ENCODE measurements at regions not wholly inside any gene's neighbourhood (a gene's known extent, or its start where the extent isn't known, plus 50 kb on each side); places are given as distances from the start of the nearest gene placed in this dataset.

- Histone ChIP-seq H3K27me3 (ENCODE audit: control insufficient read depth in 1 of 2, insufficient read depth in 2 of 2, low read length in 2 of 2) (no peaks in the 10 kb centered on the region), H2AFZ (ENCODE audit: low read length) (no peak overlapping the region), H3K36me3 (replicated peaks in 1 of 2; ENCODE audit: control insufficient read depth in 1 of 2, insufficient read depth in 2 of 2, low read length in 2 of 2) (no peaks in the 10 kb centered on the region), H3K4me1 (ENCODE audit: insufficient read depth, low read length) (no peaks in the 10 kb centered on the region), H3K9ac (ENCODE audit: insufficient read depth, low read depth, low read length) (no peak overlapping the region), H4K20me1 (ENCODE audit: insufficient read depth, low read length) (no peaks in the 10 kb centered on the region), H3K4me3 (replicated peaks in 1 of 3; ENCODE audit: insufficient read depth in 1 of 3, low read depth in 2 of 3, low read length in 3 of 3) (no peak overlapping the region), H3K9me3 (ENCODE audit: low read length) (no peaks in the 10 kb centered on the region), H3K4me2 (ENCODE audit: low read depth, low read length) (no peak overlapping the region), H3K27ac (ENCODE audit: extremely low read length, insufficient read depth, low read length) (no peak overlapping the region), H3K79me2 (ENCODE audit: insufficient read depth, low read length) (no peaks in the 10 kb centered on the region)
- ChIA-PET CTCF (ENCODE audit: low intra/inter-chr PET ratio, low total read pairs) (no interaction called here), POLR2A (no interaction called here)
- WGBS (ENCODE audit: low lambda C conversion rate): 58% methylated on average over 2 of the region's 2 CpGs
- no TSS peak for BruUV-seq (replicated peaks)
- ATAC-seq (no peak), FAIRE-seq (no peak), DNase-seq (ENCODE audit: low spot score) (no peak)
- intact Hi-C loops (cut with micrococcal nuclease; ENCODE audit: unreplicated experiment): no loop called here
- in situ Hi-C loops (cut with HindIII; ENCODE audit: extremely low pct_ligation_motif_present, low pct_unique_long_range_greater_than_20kb): no loop called here
- TF ChIP-seq, protein P1, sequence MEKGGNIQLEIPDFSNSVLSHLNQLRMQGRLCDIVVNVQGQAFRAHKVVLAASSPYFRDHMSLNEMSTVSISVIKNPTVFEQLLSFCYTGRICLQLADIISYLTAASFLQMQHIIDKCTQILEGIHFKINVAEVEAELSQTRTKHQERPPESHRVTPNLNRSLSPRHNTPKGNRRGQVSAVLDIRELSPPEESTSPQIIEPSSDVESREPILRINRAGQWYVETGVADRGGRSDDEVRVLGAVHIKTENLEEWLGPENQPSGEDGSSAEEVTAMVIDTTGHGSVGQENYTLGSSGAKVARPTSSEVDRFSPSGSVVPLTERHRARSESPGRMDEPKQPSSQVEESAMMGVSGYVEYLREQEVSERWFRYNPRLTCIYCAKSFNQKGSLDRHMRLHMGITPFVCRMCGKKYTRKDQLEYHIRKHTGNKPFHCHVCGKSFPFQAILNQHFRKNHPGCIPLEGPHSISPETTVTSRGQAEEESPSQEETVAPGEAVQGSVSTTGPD (CRISPR knock-in tag; IDR thresholded peaks at IDR 0.05): no peak
- TF ChIP-seq, protein P2, sequence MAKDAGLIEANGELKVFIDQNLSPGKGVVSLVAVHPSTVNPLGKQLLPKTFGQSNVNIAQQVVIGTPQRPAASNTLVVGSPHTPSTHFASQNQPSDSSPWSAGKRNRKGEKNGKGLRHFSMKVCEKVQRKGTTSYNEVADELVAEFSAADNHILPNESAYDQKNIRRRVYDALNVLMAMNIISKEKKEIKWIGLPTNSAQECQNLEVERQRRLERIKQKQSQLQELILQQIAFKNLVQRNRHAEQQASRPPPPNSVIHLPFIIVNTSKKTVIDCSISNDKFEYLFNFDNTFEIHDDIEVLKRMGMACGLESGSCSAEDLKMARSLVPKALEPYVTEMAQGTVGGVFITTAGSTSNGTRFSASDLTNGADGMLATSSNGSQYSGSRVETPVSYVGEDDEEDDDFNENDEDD (CRISPR knock-in tag; IDR thresholded peaks at IDR 0.05; ENCODE audit: borderline replicate concordance): no peak
- no peak for TF ChIP-seq ETV6 (CRISPR knock-in tag; conservative IDR thresholded peaks at IDR 0.05)
- TF ChIP-seq MEIS2 (CRISPR knock-in tag; IDR thresholded peaks at IDR 0.05): no peak
- no peak for TF ChIP-seq PHF21A (CRISPR knock-in tag; IDR thresholded peaks at IDR 0.05)
- TF ChIP-seq, protein P3, sequence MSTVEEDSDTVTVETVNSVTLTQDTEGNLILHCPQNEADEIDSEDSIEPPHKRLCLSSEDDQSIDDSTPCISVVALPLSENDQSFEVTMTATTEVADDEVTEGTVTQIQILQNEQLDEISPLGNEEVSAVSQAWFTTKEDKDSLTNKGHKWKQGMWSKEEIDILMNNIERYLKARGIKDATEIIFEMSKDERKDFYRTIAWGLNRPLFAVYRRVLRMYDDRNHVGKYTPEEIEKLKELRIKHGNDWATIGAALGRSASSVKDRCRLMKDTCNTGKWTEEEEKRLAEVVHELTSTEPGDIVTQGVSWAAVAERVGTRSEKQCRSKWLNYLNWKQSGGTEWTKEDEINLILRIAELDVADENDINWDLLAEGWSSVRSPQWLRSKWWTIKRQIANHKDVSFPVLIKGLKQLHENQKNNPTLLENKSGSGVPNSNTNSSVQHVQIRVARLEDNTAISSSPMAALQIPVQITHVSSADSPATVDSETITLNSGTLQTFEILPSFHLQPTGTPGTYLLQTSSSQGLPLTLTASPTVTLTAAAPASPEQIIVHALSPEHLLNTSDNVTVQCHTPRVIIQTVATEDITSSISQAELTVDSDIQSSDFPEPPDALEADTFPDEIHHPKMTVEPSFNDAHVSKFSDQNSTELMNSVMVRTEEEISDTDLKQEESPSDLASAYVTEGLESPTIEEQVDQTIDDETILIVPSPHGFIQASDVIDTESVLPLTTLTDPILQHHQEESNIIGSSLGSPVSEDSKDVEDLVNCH (CRISPR knock-in tag; IDR thresholded peaks at IDR 0.05): no peak
- no peak for TF ChIP-seq MNT (IDR thresholded peaks at IDR 0.05)
- no peak for TF ChIP-seq ATAD3A (CRISPR knock-in tag; IDR thresholded peaks at IDR 0.05)
- TF ChIP-seq, protein P4, sequence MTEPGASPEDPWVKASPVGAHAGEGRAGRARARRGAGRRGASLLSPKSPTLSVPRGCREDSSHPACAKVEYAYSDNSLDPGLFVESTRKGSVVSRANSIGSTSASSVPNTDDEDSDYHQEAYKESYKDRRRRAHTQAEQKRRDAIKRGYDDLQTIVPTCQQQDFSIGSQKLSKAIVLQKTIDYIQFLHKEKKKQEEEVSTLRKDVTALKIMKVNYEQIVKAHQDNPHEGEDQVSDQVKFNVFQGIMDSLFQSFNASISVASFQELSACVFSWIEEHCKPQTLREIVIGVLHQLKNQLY (CRISPR knock-in tag; IDR thresholded peaks at IDR 0.05): no peak
- no peak for TF ChIP-seq TBP (CRISPR knock-in tag; IDR thresholded peaks at IDR 0.05)
- TF ChIP-seq RORA (CRISPR knock-in tag; IDR thresholded peaks at IDR 0.05): no peak
- TF ChIP-seq PRPF4 (IDR thresholded peaks at IDR 0.05; ENCODE audit: low read depth, low read length, poor library complexity, severe bottlenecking): no peak
- no peak for TF ChIP-seq TBX2 (CRISPR knock-in tag; IDR thresholded peaks at IDR 0.05; ENCODE audit: borderline replicate concordance)
- no peak for TF ChIP-seq REPIN1 (CRISPR knock-in tag; IDR thresholded peaks at IDR 0.05; ENCODE audit: borderline replicate concordance, low read depth)
- no peak for TF ChIP-seq NFKBIZ (CRISPR knock-in tag; IDR thresholded peaks at IDR 0.05)
- no peak for TF ChIP-seq AGO2 (optimal IDR thresholded peaks at IDR 0.05; ENCODE audit: low read depth, low read length)
- TF ChIP-seq ZNF18 (CRISPR knock-in tag; IDR thresholded peaks at IDR 0.05; ENCODE audit: insufficient replicate concordance): no peak
- TF ChIP-seq ZNF121 (CRISPR knock-in tag; IDR thresholded peaks at IDR 0.05): no peak
Observed at GRCh38 chr5:71914281-71914680, 193.0 kb upstream of the MAP1B start.
